Spleen (tissue), 11 donors: ENCODE measurements at regions not wholly inside any gene's neighbourhood (a gene's known extent, or its start where the extent isn't known, plus 50 kb on each side); places are given as distances from the start of the nearest gene placed in this dataset.

Experiments used
- DNase-seq: peaks from one replicate; pipeline ENCODE4 v3.0.0-alpha.2; 2020
- H3K27ac ChIP-seq, 8 donors: fragments of 200-600 bp; sonication (generic) in 7 of 8; 1 replicate in 4 of 8; 2 replicates in 4 of 8; pipeline versions ENCODE4 v1.5.0 to v1.8.0; 2016 to 2021; ENCODE audit warnings: inconsistent platforms in 4 of 8, mild to moderate bottlenecking in 4 of 8, moderate library complexity in 1 of 8
- H3K27me3 ChIP-seq, 7 donors: fragments of 200-600 bp; sonication (generic) in 6 of 7; replicated peaks in 1 of 7; 1 replicate in 4 of 7; 2 replicates in 3 of 7; pipeline versions ENCODE4 v1.5.0 to v1.8.0; 2016 to 2021; ENCODE audit warnings: inconsistent platforms in 3 of 7, mild to moderate bottlenecking in 1 of 7
- H3K36me3 ChIP-seq, 6 donors: fragments of 200-600 bp; sonication (generic) in 5 of 6; 1 replicate in 4 of 6; 2 replicates in 2 of 6; pipeline versions ENCODE4 v1.5.0 to v1.8.0; 2016 to 2021; ENCODE audit warnings: inconsistent platforms in 2 of 6
- H3K4me1 ChIP-seq, 6 donors: fragments of 200-600 bp; sonication (generic) in 5 of 6; 1 replicate in 3 of 6; 2 replicates in 3 of 6; pipeline versions ENCODE4 v1.5.0 to v1.8.0; 2016 to 2021; ENCODE audit warnings: inconsistent platforms in 3 of 6
- H3K4me3 ChIP-seq, 8 donors: fragments of 200-600 bp; sonication (generic) in 7 of 8; 1 replicate in 4 of 8; 2 replicates in 4 of 8; pipeline versions ENCODE4 v1.5.0 to v1.8.0; 2016 to 2021; ENCODE audit warnings: inconsistent platforms in 4 of 8, mild to moderate bottlenecking in 4 of 8, moderate library complexity in 2 of 8
- H3K9me3 ChIP-seq, 8 donors: fragments of 200-600 bp; sonication (generic) in 7 of 8; 1 replicate in 4 of 8; 2 replicates in 4 of 8; pipeline versions ENCODE4 v1.5.0 to v1.8.0; 2016 to 2021; ENCODE audit warnings: inconsistent platforms in 4 of 8
- POLR2A ChIP-seq, 3 donors: fragments of 450-650 bp; IDR thresholded peaks; one replicate each; pipeline ENCODE4 v1.5.1; 2017; ENCODE audit warnings: antibody characterized with exemption in 3 of 3, mild to moderate bottlenecking in 1 of 3
- POLR2AphosphoS5 ChIP-seq, 3 donors: sonication (generic); formaldehyde crosslinking; IDR thresholded peaks; one replicate each; pipeline ENCODE4 v1.5.1; 2017; ENCODE audit warnings: antibody characterized with exemption in 3 of 3
- WGBS, 5 donors: extraction: QIAGEN DNeasy Blood & Tissue Kit in 3 of 5; methylation state at CpG; one replicate each; pipeline versions ENCODE4 v1.1.5 to v1.1.7; 2013 to 2018; 5-methylcytosine and 5-hydroxymethylcytosine counted together
- intact Hi-C: fragments of 100-400 bp; cut with DNase I; formaldehyde crosslinking; loops from one replicate; pipeline ENCODE4 v1.15.0; 2023; ENCODE audit warnings: low total_unique reads
- TF ChIP-seq, protein P1 (sequence below), 11 experiments: fragments of 200-600 bp in 7 of 11; fragments of 450-650 bp in 4 of 11; sonication (generic) in 4 of 11; IDR thresholded peaks in 8 of 11; conservative IDR thresholded peaks in 3 of 11; 1 replicate in 7 of 11; 2 replicates in 4 of 11; pipeline versions ENCODE4 v1.4.0 to v1.8.0; 2016 to 2021; ENCODE audit warnings: antibody characterized with exemption in 11 of 11, inconsistent platforms in 4 of 11, mild to moderate bottlenecking in 1 of 11
- donor health status: healthy with polysubstance abuse.
- donor health status: DM: no; HTN: no; CAD: no; lungs with moderate emphysema.
- donor health status: DM: no; HTN: no; CAD: no.
- donor health status: Bipolar disorder and iron deficiency.
- donor health status: healthy.
- donor health status: DM: no; HTN: no; CAD: no.
- donor health status: DM: yes; HTN: yes; CAD: no.

DNA sequence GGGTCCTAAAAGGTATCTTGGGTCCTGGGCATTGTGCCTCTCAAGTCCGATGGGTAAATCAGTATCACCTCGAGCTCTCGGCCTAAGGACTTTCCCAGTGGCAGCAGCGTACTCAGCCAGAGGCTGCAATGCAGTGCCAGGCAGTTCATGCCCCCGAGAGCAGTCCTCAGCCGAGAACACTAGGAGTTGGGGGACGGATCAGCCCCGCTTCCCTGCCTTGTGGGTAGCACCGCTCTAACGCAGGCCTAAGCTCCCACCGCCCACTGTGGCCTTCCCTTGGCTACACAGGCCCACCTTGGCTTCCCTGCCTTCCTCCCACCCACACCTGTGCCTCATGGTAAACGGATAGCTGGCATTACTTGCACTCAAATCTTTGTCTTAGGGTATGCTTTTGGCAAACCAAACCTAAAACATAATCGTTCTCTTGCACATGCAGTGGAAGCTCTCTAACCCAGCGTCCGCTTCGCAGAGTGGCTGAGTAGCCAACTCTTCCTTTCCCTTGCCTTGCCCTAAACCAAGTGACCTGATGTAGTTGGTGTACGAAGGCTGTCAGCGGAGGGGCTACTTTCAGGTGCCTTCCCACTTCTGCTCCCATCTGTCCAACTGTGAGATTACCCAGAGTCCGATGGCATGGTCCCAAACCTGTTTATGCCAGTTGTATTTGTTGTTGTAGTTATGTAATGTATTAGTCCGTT is 73.2 kb upstream of the CHST15 start:
- Histone ChIP-seq H3K27me3 (no peaks in the 10 kb centered on the region), H3K36me3 (no peaks in the 10 kb centered on the region), H3K4me1 (no peaks in the 10 kb centered on the region), H3K4me3 (no peak overlapping the region), H3K27ac (no peak overlapping the region), H3K9me3 (no peaks in the 10 kb centered on the region)
- WGBS, 5 donors, result 87 to 93% (median 89%) methylated on average over 20 of the region's 20 CpGs
- intact Hi-C loops, result no loop called here
- TF ChIP-seq POLR2A (IDR thresholded peaks at IDR 0.05) (no peak), POLR2AphosphoS5 (IDR thresholded peaks at IDR 0.05) (no peak)
- TF ChIP-seq, protein P1, sequence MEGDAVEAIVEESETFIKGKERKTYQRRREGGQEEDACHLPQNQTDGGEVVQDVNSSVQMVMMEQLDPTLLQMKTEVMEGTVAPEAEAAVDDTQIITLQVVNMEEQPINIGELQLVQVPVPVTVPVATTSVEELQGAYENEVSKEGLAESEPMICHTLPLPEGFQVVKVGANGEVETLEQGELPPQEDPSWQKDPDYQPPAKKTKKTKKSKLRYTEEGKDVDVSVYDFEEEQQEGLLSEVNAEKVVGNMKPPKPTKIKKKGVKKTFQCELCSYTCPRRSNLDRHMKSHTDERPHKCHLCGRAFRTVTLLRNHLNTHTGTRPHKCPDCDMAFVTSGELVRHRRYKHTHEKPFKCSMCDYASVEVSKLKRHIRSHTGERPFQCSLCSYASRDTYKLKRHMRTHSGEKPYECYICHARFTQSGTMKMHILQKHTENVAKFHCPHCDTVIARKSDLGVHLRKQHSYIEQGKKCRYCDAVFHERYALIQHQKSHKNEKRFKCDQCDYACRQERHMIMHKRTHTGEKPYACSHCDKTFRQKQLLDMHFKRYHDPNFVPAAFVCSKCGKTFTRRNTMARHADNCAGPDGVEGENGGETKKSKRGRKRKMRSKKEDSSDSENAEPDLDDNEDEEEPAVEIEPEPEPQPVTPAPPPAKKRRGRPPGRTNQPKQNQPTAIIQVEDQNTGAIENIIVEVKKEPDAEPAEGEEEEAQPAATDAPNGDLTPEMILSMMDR (IDR thresholded peaks at IDR 0.05 in 8 of 11, conservative IDR thresholded peaks at IDR 0.05 in 3 of 11), result no peak
- DNase-seq, result peak; percentile 59

DNA sequence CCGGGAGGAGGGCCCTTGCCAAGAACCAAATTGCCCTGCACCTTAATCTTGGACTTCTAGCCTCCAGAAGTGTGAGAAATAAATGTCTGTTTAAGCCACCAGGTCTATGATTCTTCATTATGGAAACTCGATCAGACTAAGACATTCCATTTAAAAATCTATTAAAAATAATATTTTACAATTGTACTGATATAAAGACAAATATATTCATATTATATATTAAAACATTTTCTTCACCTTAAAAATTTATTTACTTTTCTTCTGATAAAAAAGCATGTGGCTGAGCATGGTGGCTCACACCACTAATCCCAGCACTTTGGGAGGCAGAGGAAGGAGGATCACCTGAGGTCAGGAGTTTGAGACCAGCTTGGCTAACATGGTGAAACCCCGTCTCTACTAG is 72.4 kb upstream of the CHST15 start:
- 81 to 98% (median 89%) methylated on average over 3 of the region's 3 CpGs for WGBS, 5 donors

DNA sequence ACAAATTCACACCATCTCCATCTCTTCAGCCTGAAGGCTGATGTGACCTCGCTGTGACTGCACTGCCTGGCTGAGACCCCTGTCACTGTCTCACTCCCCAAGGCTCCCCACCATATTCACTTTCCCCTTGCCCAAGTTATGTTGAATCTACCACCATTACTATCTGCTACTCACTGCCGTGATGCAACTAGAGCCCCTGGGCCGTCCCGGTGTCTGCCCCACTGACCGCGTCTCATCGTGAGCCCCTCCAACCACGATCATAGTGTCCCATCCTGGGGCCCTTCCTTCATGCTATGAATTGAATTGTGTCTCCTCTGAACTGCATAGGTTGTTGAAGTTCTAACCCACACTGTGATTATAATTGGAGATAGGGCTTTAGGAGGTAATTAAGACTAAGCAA is 71.9 kb upstream of the CHST15 start:
- TF ChIP-seq POLR2AphosphoS5 (IDR thresholded peaks at IDR 0.05), result no peak
- TF ChIP-seq POLR2A (IDR thresholded peaks at IDR 0.05), result no peak
- TF ChIP-seq, protein P1 (IDR thresholded peaks at IDR 0.05 in 8 of 11, conservative IDR thresholded peaks at IDR 0.05 in 3 of 11), result no peak
- Histone ChIP-seq H3K27ac (no peak overlapping the region), H3K27me3 (no peaks in the 10 kb centered on the region), H3K36me3 (no peaks in the 10 kb centered on the region), H3K4me1 (no peaks in the 10 kb centered on the region), H3K9me3 (no peaks in the 10 kb centered on the region), H3K4me3 (no peak overlapping the region)
- DNase-seq, result no peak
- intact Hi-C loops, result no loop called here
- 82 to 98% (median 90%) methylated on average over 8 of the region's 8 CpGs for WGBS, 5 donors

More for the DNA sequence above, 72.4 kb upstream of the CHST15 start:
- Histone ChIP-seq H3K36me3 (no peaks in the 10 kb centered on the region), H3K27me3 (no peaks in the 10 kb centered on the region), H3K27ac (no peak overlapping the region), H3K4me1 (no peaks in the 10 kb centered on the region), H3K9me3 (no peaks in the 10 kb centered on the region), H3K4me3 (no peak overlapping the region)
- TF ChIP-seq POLR2AphosphoS5 (IDR thresholded peaks at IDR 0.05), result no peak
- TF ChIP-seq, protein P1 (IDR thresholded peaks at IDR 0.05 in 8 of 11, conservative IDR thresholded peaks at IDR 0.05 in 3 of 11), result no peak
- no peak for TF ChIP-seq POLR2A (IDR thresholded peaks at IDR 0.05)
- no peak for DNase-seq
- intact Hi-C loops, result no loop called here

DNA sequence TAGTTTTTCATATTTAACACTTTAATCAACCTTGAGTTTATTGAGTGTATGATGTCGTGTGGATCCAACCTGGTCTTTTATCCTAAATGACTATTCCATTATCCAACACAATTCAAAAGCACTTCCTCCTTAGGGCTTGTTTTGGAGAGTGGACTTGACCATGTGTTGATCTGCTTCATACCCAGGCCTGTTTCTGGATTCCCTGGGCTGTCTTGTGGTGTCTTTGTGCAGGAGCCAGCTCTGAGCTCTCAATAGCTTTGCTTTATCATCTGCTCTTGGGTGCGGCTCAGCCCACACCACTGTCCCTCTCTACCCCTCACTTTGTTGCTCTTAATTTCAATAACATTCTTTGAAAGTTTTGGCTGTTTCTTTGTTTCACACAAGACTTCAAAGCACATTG is 70.9 kb upstream of the CHST15 start:
- no peaks in the 10 kb centered on the region for H3K9me3 ChIP-seq
- no peak overlapping the region for H3K4me3 ChIP-seq
- H3K27me3 ChIP-seq, result no peaks in the 10 kb centered on the region
- intact Hi-C loops, result no loop called here
- H3K36me3 ChIP-seq, result no peaks in the 10 kb centered on the region
- TF ChIP-seq, protein P1 (IDR thresholded peaks at IDR 0.05 in 8 of 11, conservative IDR thresholded peaks at IDR 0.05 in 3 of 11), result no peak
- TF ChIP-seq POLR2A (IDR thresholded peaks at IDR 0.05) (no peak), POLR2AphosphoS5 (IDR thresholded peaks at IDR 0.05) (no peak)
- H3K4me1 ChIP-seq, result no peaks in the 10 kb centered on the region
- WGBS, 5 donors, result 48 to 99% (median 73%) methylated on average over 2 of the region's 2 CpGs
- no peak for DNase-seq
- no peak overlapping the region for H3K27ac ChIP-seq
